ENCODE measurements at regions not wholly inside any gene's neighbourhood (a gene's known extent, or its start where the extent isn't known, plus 50 kb on each side); places are given as distances from the start of the nearest gene placed in this dataset.
"Not testable (repeated sequence)": the region's sequence is repeated elsewhere in the genome, so short reads cannot be mapped to it uniquely, and the experiment has no call there.

GRCh38 chr7:69431626-69432025 is 166.6 kb upstream of the AUTS2 start:
- Histone ChIP-seq H3K4me1 (ENCODE audit: low read length) (no peaks in the 10 kb centered on the region), H3K27me3 (replicated peaks; ENCODE audit: insufficient read depth, low read length) (no peaks in the 10 kb centered on the region), H2AFZ (ENCODE audit: low read length) (no peak overlapping the region), H3F3A (ENCODE audit: insufficient read depth, low read length) (no peaks in the 10 kb centered on the region), H3K9me2 (replicated peaks; ENCODE audit: insufficient read depth, low read length) (no peaks in the 10 kb centered on the region), H4K20me1 (ENCODE audit: insufficient read depth, low read length) (no peaks in the 10 kb centered on the region), H3K79me2 (ENCODE audit: low read length) (no peaks in the 10 kb centered on the region), H3K9ac (ENCODE audit: low read length) (no peak overlapping the region), H3K27ac (ENCODE audit: low read length) (no peak overlapping the region), H3K9me3 (replicated peaks; ENCODE audit: insufficient read depth, low read length) (no peaks in the 10 kb centered on the region), H3K36me3 (replicated peaks; ENCODE audit: insufficient read depth, low read length) (no peaks in the 10 kb centered on the region), H3K4me3 (ENCODE audit: low read length) (no peak overlapping the region), H3K4me2 (ENCODE audit: low read depth, low read length) (no peak overlapping the region)
- no peak for DNase-seq
- TF ChIP-seq EZH2phosphoT487 (IDR thresholded peaks at IDR 0.05; ENCODE audit: low read length): no peak
- no peak for TF ChIP-seq CTCF (IDR thresholded peaks at IDR 0.05; ENCODE audit: low read length)
- TF ChIP-seq EZH2 (optimal IDR thresholded peaks at IDR 0.05; ENCODE audit: low read depth, low read length): no peak

- H3K4me2 ChIP-seq (ENCODE audit: low read depth, low read length); DNase-seq; H3K27me3 ChIP-seq (replicated peaks; ENCODE audit: insufficient read depth, low read length); H3K4me3 ChIP-seq (ENCODE audit: low read length); H3K4me1 ChIP-seq (ENCODE audit: low read length); H3K27ac ChIP-seq (ENCODE audit: low read length); H2AFZ ChIP-seq (ENCODE audit: low read length); H3K9me2 ChIP-seq (replicated peaks; ENCODE audit: insufficient read depth, low read length); H3K36me3 ChIP-seq (replicated peaks; ENCODE audit: insufficient read depth, low read length); H3K79me2 ChIP-seq (ENCODE audit: low read length); H3F3A ChIP-seq (ENCODE audit: insufficient read depth, low read length); H3K9me3 ChIP-seq (replicated peaks; ENCODE audit: insufficient read depth, low read length); H3K9ac ChIP-seq (ENCODE audit: low read length); H4K20me1 ChIP-seq (ENCODE audit: insufficient read depth, low read length): not testable (repeated sequence)
Observed at GRCh38 chr7:69432276-69432675, 166.0 kb upstream of the AUTS2 start.

GRCh38 chr7:69433081-69433480 is 165.2 kb upstream of the AUTS2 start:
- Histone ChIP-seq H3K27me3 (replicated peaks; ENCODE audit: insufficient read depth, low read length) (no peaks in the 10 kb centered on the region), H3F3A (ENCODE audit: insufficient read depth, low read length) (no peaks in the 10 kb centered on the region), H3K4me2 (ENCODE audit: low read depth, low read length) (no peak overlapping the region), H3K79me2 (ENCODE audit: low read length) (no peaks in the 10 kb centered on the region), H3K9me3 (replicated peaks; ENCODE audit: insufficient read depth, low read length) (no peaks in the 10 kb centered on the region), H3K27ac (ENCODE audit: low read length) (no peak overlapping the region), H4K20me1 (ENCODE audit: insufficient read depth, low read length) (no peaks in the 10 kb centered on the region), H3K36me3 (replicated peaks; ENCODE audit: insufficient read depth, low read length) (no peaks in the 10 kb centered on the region), H2AFZ (ENCODE audit: low read length) (no peak overlapping the region), H3K4me1 (ENCODE audit: low read length) (no peaks in the 10 kb centered on the region), H3K4me3 (ENCODE audit: low read length) (no peak overlapping the region), H3K9ac (ENCODE audit: low read length) (no peak overlapping the region), H3K9me2 (replicated peaks; ENCODE audit: insufficient read depth, low read length) (no peaks in the 10 kb centered on the region)
- TF ChIP-seq EZH2 (optimal IDR thresholded peaks at IDR 0.05; ENCODE audit: low read depth, low read length) (no peak), EZH2phosphoT487 (IDR thresholded peaks at IDR 0.05; ENCODE audit: low read length) (no peak), CTCF (IDR thresholded peaks at IDR 0.05; ENCODE audit: low read length) (no peak)
- DNase-seq: no peak

GRCh38 chr7:69434398-69434815 is 163.9 kb upstream of the AUTS2 start:
- no peaks in the 10 kb centered on the region for H3K36me3 ChIP-seq (replicated peaks; ENCODE audit: insufficient read depth, low read length)
- H3K4me2 ChIP-seq (ENCODE audit: low read depth, low read length): no peak overlapping the region
- H3K9me3 ChIP-seq (replicated peaks; ENCODE audit: insufficient read depth, low read length): no peaks in the 10 kb centered on the region
- no peak for DNase-seq
- TF ChIP-seq EZH2phosphoT487 (IDR thresholded peaks at IDR 0.05; ENCODE audit: low read length): no peak
- no peak for TF ChIP-seq CTCF (IDR thresholded peaks at IDR 0.05; ENCODE audit: low read length)
- no peak for TF ChIP-seq EZH2 (optimal IDR thresholded peaks at IDR 0.05; ENCODE audit: low read depth, low read length)
- H3K27me3 ChIP-seq (replicated peaks; ENCODE audit: insufficient read depth, low read length): no peaks in the 10 kb centered on the region
- H3F3A ChIP-seq (ENCODE audit: insufficient read depth, low read length): no peaks in the 10 kb centered on the region
- no peak overlapping the region for H2AFZ ChIP-seq (ENCODE audit: low read length)
- no peak overlapping the region for H3K4me3 ChIP-seq (ENCODE audit: low read length)
- no peak overlapping the region for H3K27ac ChIP-seq (ENCODE audit: low read length)
- no peaks in the 10 kb centered on the region for H3K9me2 ChIP-seq (replicated peaks; ENCODE audit: insufficient read depth, low read length)
- no peaks in the 10 kb centered on the region for H3K4me1 ChIP-seq (ENCODE audit: low read length)
- no peak overlapping the region for H3K9ac ChIP-seq (ENCODE audit: low read length)
- no peaks in the 10 kb centered on the region for H4K20me1 ChIP-seq (ENCODE audit: insufficient read depth, low read length)
- H3K79me2 ChIP-seq (ENCODE audit: low read length): no peaks in the 10 kb centered on the region
